Cardiac muscle cell (in vitro differentiated cells and primary cell): ENCODE measurements at regions not wholly inside any gene's neighbourhood (a gene's known extent, or its start where the extent isn't known, plus 50 kb on each side); places are given as distances from the start of the nearest gene placed in this dataset.

ENCODE experiments used
- DNase-seq, 2 donors: peaks; one replicate each; pipeline versions ENCODE4 v3.0.0 to v3.0.0-alpha.2; 2010 to 2017; ENCODE audit warnings: low read depth in 1 of 2, low spot score in 1 of 2
- H3K27ac ChIP-seq: fragments of 200-600 bp; sonication (generic); 2 replicates; pipeline ENCODE4 v1.5.1; 2016
- H3K27me3 ChIP-seq: fragments of 200-600 bp; sonication (generic); 2 replicates; pipeline ENCODE4 v1.6.0; 2016; ENCODE audit warnings: control low read depth
- H3K36me3 ChIP-seq: fragments of 200-600 bp; sonication (generic); 2 replicates; pipeline ENCODE4 v1.5.1; 2016; ENCODE audit warnings: control low read depth
- H3K4me1 ChIP-seq: fragments of 200-600 bp; sonication (generic); 2 replicates; pipeline ENCODE4 v1.8.1; 2017; ENCODE audit warnings: low read depth, mild to moderate bottlenecking, mixed run types
- H3K4me3 ChIP-seq: fragments of 200-600 bp; sonication (generic); 2 replicates; pipeline ENCODE4 v1.5.1; 2016; ENCODE audit warnings: mild to moderate bottlenecking
- H3K9me3 ChIP-seq: fragments of 200-600 bp; sonication (generic); 2 replicates; pipeline ENCODE4 v1.5.1; 2017; ENCODE audit warnings: low read depth, mild to moderate bottlenecking, control low read depth
- TF ChIP-seq, protein P1 (sequence below): IDR thresholded peaks from 2 replicates; pipeline ENCODE4 v1.5.1; 2012; ENCODE audit warnings: low read depth, mild to moderate bottlenecking, low read length

DNA sequence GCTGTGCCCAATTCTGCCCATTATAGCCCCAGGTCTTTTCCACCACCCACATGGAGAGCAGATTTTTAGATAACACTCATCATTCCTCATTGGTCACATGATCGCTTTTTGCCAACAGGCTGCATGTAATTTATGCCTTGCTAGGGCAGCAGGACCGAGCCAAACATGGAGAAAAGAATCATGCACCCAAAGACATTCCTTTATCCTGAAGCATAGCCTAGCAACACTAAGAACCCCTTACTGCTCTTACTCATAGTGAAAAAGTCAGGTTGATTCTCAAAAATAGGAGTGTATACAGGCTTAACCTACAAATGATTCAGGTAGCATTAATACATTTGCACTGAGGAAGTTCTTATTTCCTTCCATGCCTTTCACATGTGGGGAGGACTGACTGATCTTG is 765.5 kb downstream of the NLGN4Y start:
- no peak overlapping the region for H3K27ac ChIP-seq
- TF ChIP-seq, protein P1, sequence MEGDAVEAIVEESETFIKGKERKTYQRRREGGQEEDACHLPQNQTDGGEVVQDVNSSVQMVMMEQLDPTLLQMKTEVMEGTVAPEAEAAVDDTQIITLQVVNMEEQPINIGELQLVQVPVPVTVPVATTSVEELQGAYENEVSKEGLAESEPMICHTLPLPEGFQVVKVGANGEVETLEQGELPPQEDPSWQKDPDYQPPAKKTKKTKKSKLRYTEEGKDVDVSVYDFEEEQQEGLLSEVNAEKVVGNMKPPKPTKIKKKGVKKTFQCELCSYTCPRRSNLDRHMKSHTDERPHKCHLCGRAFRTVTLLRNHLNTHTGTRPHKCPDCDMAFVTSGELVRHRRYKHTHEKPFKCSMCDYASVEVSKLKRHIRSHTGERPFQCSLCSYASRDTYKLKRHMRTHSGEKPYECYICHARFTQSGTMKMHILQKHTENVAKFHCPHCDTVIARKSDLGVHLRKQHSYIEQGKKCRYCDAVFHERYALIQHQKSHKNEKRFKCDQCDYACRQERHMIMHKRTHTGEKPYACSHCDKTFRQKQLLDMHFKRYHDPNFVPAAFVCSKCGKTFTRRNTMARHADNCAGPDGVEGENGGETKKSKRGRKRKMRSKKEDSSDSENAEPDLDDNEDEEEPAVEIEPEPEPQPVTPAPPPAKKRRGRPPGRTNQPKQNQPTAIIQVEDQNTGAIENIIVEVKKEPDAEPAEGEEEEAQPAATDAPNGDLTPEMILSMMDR: no peak
- no peaks in the 10 kb centered on the region for H3K9me3 ChIP-seq
- H3K27me3 ChIP-seq: no peaks in the 10 kb centered on the region
- no peaks in the 10 kb centered on the region for H3K36me3 ChIP-seq
- no peak overlapping the region for H3K4me3 ChIP-seq
- no peaks in the 10 kb centered on the region for H3K4me1 ChIP-seq
- DNase-seq: no peak

DNA sequence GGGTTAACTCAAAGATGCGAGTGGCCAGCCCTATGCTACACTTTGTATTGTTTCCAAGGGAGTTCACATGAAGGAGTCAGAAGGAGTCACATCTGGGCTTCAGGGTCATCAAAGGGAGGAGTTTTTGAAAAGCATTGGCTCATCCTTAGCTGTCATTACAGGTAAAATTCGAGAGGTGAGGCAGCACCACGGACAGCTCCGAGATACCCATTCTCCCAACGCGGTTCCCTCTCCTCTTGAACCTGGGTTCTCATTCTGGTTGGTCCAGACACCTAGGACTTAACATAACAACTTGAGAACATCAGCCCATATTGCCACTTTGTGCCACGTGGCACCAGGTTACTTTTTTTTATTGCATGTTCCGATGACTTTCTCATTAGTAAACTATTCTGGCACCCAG is 768.6 kb downstream of the NLGN4Y start:
- no peaks in the 10 kb centered on the region for H3K9me3 ChIP-seq
- TF ChIP-seq, protein P1: no peak
- no peak for DNase-seq

DNA sequence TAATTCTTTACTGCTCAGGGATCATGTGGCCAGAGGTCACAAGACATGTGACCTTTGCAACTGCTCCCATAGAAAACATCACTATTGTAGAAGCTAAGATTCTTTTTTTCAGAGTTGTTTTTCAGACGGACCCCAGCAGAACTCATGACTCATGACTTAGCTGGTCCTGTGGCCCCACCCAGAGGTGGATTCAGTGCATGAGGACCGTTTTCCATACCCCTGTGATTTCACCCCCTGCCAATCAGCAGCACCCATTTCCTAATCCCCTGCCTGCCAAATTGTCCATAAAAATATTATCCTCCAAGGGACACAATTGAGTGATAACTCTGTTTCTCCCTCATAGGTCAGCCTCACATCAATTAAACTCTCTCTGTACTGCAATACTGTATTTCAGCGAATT is 777.5 kb downstream of the NLGN4Y start:
- Histone ChIP-seq H3K4me3 (no peak overlapping the region), H3K27ac (no peak overlapping the region), H3K36me3 (no peaks in the 10 kb centered on the region), H3K9me3 (no peaks in the 10 kb centered on the region), H3K27me3 (no peaks in the 10 kb centered on the region), H3K4me1 (no peaks in the 10 kb centered on the region)
- DNase-seq: no peak
- TF ChIP-seq, protein P1: no peak

More for the DNA sequence above, 768.6 kb downstream of the NLGN4Y start:
- Histone ChIP-seq H3K4me3 (no peak overlapping the region), H3K27me3 (no peaks in the 10 kb centered on the region), H3K27ac (no peak overlapping the region), H3K36me3 (no peaks in the 10 kb centered on the region), H3K4me1 (no peaks in the 10 kb centered on the region)

DNA sequence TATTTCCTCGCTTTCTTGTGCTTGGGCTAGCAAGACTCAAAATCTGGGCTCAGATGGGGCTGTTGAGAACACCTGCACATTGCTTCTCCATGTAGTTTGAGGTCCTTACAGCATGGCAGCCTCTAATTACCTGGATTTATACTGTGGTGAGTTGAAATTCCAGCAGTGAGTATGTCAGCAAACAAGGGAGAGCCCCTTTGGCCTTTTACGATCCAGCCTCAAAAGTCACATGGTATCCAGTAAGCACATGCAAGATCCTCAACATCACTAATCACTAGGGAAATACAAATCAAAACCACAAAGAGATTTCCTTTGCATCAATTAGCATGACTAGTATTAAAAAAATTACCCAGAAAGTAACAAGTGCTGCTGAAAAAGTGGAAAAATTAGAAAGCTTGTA is 787.8 kb downstream of the NLGN4Y start:
- no peaks in the 10 kb centered on the region for H3K27me3 ChIP-seq
- TF ChIP-seq, protein P1: no peak
- H3K4me1 ChIP-seq: no peaks in the 10 kb centered on the region
- H3K4me3 ChIP-seq: no peak overlapping the region
- no peaks in the 10 kb centered on the region for H3K9me3 ChIP-seq
- no peaks in the 10 kb centered on the region for H3K36me3 ChIP-seq
- DNase-seq: no peak
- no peak overlapping the region for H3K27ac ChIP-seq

DNA sequence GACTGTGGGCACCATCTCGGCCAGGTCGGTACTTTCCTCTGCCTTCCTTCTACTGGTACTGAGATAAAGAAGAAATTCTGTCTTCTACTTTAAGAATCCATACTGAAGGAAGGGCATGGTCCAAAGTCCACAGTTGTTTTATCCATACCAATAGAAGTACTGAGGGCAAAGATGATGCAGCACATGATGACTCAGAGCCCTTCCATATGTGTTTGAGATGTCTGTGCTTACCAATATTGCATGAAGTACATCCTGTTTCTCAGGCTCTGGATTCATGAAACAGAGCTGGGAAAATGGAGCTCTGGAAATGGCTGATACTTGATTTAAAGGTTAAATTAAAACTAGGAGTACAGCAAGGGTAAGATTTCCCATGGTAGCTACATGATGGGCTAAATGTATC is 799.9 kb downstream of the NLGN4Y start:
- Histone ChIP-seq H3K36me3 (no peaks in the 10 kb centered on the region), H3K9me3 (no peaks in the 10 kb centered on the region), H3K4me1 (no peaks in the 10 kb centered on the region), H3K4me3 (no peak overlapping the region), H3K27ac (no peak overlapping the region), H3K27me3 (no peaks in the 10 kb centered on the region)
- TF ChIP-seq, protein P1: no peak
- DNase-seq: no peak

DNA sequence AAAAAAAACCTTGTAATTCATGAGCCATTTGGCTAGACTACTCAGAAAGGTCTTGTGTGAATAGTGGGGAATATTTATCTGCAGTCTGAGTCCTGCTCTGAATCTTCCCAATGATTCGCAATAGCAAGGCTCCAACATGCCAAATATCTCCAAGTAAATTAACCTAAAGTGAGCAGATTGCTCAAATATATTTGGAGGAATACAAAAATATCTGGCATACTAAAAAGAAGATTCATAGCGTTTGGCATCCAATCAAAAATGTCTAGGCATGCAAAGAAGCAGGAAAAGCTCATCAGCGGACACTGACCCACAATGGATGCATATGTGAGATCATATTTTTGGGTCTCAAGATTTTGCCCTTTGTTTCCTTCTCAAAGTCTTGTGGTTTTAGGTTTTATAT is 800.9 kb downstream of the NLGN4Y start:
- Histone ChIP-seq H3K4me3 (no peak overlapping the region), H3K27me3 (no peaks in the 10 kb centered on the region), H3K27ac (no peak overlapping the region), H3K36me3 (no peaks in the 10 kb centered on the region), H3K4me1 (no peaks in the 10 kb centered on the region), H3K9me3 (no peaks in the 10 kb centered on the region)
- no peak for DNase-seq
- TF ChIP-seq, protein P1: no peak
